ENCODE measurements at regions not wholly inside any gene's neighbourhood (a gene's known extent, or its start where the extent isn't known, plus 50 kb on each side); places are given as distances from the start of the nearest gene placed in this dataset.

DNA sequence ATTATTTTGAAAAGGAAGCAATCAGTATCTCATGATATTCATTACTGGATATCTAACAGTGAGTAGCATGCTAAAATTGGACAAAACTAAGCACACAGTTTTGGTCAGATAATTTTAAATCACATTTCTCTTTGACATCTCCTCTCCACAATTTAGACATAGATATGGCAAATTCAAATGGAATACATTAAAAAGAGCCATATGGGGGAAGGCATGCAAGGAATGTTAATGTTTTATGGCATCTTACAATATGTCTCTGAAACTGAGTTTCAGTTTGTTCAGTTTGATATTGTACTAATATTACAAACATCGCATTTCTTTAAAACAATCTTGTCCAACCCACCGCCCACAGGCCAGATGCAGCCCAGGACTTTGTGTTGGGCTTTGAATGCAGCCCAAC lies 151.0 kb downstream of the HTR1A start:
- TF ChIP-seq EZH2 (optimal IDR thresholded peaks at IDR 0.05; ENCODE audit: low read depth, low read length): no peak
- TF ChIP-seq, protein P1, sequence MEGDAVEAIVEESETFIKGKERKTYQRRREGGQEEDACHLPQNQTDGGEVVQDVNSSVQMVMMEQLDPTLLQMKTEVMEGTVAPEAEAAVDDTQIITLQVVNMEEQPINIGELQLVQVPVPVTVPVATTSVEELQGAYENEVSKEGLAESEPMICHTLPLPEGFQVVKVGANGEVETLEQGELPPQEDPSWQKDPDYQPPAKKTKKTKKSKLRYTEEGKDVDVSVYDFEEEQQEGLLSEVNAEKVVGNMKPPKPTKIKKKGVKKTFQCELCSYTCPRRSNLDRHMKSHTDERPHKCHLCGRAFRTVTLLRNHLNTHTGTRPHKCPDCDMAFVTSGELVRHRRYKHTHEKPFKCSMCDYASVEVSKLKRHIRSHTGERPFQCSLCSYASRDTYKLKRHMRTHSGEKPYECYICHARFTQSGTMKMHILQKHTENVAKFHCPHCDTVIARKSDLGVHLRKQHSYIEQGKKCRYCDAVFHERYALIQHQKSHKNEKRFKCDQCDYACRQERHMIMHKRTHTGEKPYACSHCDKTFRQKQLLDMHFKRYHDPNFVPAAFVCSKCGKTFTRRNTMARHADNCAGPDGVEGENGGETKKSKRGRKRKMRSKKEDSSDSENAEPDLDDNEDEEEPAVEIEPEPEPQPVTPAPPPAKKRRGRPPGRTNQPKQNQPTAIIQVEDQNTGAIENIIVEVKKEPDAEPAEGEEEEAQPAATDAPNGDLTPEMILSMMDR (IDR thresholded peaks at IDR 0.05; ENCODE audit: low read length): no peak
